ENCODE measurements at regions not wholly inside any gene's neighbourhood (a gene's known extent, or its start where the extent isn't known, plus 50 kb on each side); places are given as distances from the start of the nearest gene placed in this dataset.

DNA sequence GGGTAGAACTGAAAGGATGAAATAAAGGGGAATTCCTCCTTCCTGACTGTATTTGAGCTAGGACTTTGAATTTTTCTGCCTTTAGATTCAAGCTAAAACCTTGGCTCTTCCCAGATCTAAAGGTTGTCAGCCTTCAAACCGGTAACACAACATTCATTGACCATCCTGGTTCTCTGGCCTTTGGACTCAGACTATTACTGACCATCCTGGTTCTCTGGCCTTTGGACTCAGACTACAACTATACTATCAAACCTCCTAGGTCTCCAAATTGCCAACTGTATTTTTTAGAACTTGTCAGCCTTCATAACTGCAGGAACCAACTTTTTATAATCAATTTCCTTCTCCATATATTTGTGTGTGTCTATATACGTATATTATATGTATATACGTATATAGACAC is 140.6 kb upstream of the RBMY1B start:
- no peak for DNase-seq

GRCh38 chrY:21394116-21394515 is 117.0 kb upstream of the RBMY1B start:
- DNase-seq: no peak

DNA sequence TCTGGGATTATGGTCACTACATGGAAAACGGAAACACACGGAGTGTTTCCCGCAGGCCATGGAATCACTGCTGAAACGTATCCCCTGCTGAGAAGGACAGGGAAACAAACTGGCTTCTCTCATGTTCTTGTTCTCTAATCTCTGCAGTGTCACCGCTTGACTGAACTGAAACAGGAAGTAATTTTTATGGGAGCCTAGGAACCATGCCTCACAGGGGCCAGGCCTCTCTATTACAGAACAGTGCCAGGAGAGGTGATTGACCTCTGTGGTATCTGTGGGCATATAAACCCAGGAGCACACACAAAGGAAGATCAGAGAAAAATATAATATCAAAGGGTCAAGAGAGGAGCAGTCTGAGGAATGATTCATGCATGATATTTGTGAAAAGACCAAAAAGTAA is 88.9 kb upstream of the RBMY1B start:
- DNase-seq: peak; percentile 1

- no peak for DNase-seq
Observed at GRCh38 chrY:21440536-21440935, 70.6 kb upstream of the RBMY1B start.

DNA sequence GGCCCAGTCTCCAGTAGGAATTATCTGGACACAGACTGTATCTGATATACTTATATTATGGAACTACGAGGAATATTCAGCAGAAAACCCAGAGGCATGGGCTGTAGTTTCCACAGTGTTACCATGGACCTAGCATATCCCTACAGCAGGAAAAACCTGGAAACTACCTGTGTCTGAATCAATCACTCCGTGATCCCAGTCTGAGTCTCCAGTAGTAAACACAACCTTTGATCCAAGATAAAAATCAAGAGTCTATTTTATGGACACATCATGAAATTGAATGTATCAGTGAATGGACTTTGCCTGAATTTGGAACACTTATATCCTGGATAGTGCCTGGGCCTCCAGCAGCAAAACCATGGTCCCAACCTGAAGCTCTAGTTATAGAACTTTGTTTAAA is 57.5 kb upstream of the RBMY1B start:
- DNase-seq: no peak

DNA sequence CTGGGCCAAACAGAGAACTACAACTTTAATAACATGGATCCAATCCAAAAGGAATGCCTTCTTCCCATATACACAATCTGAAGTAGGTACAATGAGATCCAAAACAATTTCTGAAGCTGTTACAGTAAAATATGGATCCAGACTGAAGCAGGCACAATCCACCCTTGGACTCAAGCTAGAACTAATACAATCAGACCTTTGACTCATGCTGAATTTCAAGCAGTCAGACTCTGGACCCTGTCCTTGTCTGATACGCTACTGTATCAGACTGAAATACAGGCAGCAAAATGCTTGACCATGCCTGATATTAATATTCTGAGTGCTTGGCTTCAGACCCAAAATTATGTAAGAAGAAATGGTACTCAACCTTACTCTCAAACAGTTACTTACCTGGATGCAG is 57.0 kb upstream of the RBMY1B start:
- DNase-seq: no peak

GRCh38 chrY:21459648-21460047 is 51.5 kb upstream of the RBMY1B start:
- no peak for DNase-seq
